NCI-H2227 (cell line): ENCODE measurements at regions not wholly inside any gene's neighbourhood (a gene's known extent, or its start where the extent isn't known, plus 50 kb on each side); places are given as distances from the start of the nearest gene placed in this dataset.
"Not testable (repeated sequence)": the region's sequence is repeated elsewhere in the genome, so short reads cannot be mapped to it uniquely, and the experiment has no call there.

ENCODE experiments used
- DNase-seq: peaks from one replicate; lab custom pipeline; 2025; ENCODE audit not compliant: unreplicated experiment; lab: John Stamatoyannopoulos, UW

GRCh38 chrX:22758807-22759481 is 240.8 kb upstream of the DDX53 start:
- DNase-seq, result no peak

- no peak for DNase-seq
Observed at GRCh38 chrX:22760513-22761057, 239.2 kb upstream of the DDX53 start.

GRCh38 chrX:22788221-22788620 is 211.5 kb upstream of the DDX53 start:
- no peak for DNase-seq

GRCh38 chrX:22795671-22796070 is 204.1 kb upstream of the DDX53 start:
- no peak for DNase-seq

GRCh38 chrX:22800360-22800759 is 199.4 kb upstream of the DDX53 start:
- no peak for DNase-seq

- DNase-seq, result no peak
Observed at GRCh38 chrX:22800806-22801205, 199.0 kb upstream of the DDX53 start.

GRCh38 chrX:22803353-22803752 is 196.4 kb upstream of the DDX53 start:
- DNase-seq, result no peak

GRCh38 chrX:22810876-22811275 is 188.9 kb upstream of the DDX53 start:
- DNase-seq, result no peak

GRCh38 chrX:22818061-22818460 is 181.7 kb upstream of the DDX53 start:
- no peak for DNase-seq

- DNase-seq, result no peak
Observed at GRCh38 chrX:22855693-22856092, 144.1 kb upstream of the DDX53 start.

GRCh38 chrX:22859642-22860041 is 140.1 kb upstream of the DDX53 start:
- DNase-seq, result no peak

- DNase-seq, result not testable (repeated sequence)
Observed at GRCh38 chrX:22866801-22867200, 133.0 kb upstream of the DDX53 start.

GRCh38 chrX:22882543-22882942 is 117.2 kb upstream of the DDX53 start:
- no peak for DNase-seq

- no peak for DNase-seq
Observed at GRCh38 chrX:22889819-22890218, 109.9 kb upstream of the DDX53 start.

- DNase-seq, result no peak
Observed at GRCh38 chrX:22912616-22913015, 87.1 kb upstream of the DDX53 start.

GRCh38 chrX:22922961-22923360 is 76.8 kb upstream of the DDX53 start:
- DNase-seq, result no peak

GRCh38 chrX:22934640-22935039 is 65.1 kb upstream of the DDX53 start:
- DNase-seq, result no peak

GRCh38 chrX:22944945-22945344 is 54.8 kb upstream of the DDX53 start:
- DNase-seq, result no peak
